Nucleus accumbens (tissue), 56 donors: ENCODE measurements at regions not wholly inside any gene's neighbourhood (a gene's known extent, or its start where the extent isn't known, plus 50 kb on each side); places are given as distances from the start of the nearest gene placed in this dataset.

Source experiments
- DNase-seq, 56 donors: peaks; one replicate each; lab custom pipeline; 2025; lab: John Stamatoyannopoulos, UW

- no peak for DNase-seq
Observed at GRCh38 chr7:53940483-53940882, 601.7 kb upstream of the VSTM2A start.

DNA sequence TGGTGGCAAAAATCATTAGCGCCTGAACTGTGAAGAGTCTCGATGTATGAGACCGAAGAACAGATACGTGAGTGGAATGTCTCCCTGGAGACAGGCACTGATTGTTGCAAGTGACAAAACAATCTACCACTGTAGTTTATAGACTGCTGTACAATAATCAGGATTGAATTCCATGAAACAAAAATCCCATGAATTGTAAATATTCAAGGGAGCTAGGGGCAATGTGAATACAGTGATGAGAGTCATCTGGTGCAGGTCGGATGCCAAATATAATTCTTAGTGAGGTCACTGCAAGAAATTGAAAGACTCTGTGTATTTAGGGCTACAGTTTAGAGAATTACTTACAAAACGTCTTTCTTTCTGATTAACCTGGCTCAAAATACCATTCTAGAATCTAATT, 594.4 kb upstream of the VSTM2A start:
- DNase-seq: no peak

DNA sequence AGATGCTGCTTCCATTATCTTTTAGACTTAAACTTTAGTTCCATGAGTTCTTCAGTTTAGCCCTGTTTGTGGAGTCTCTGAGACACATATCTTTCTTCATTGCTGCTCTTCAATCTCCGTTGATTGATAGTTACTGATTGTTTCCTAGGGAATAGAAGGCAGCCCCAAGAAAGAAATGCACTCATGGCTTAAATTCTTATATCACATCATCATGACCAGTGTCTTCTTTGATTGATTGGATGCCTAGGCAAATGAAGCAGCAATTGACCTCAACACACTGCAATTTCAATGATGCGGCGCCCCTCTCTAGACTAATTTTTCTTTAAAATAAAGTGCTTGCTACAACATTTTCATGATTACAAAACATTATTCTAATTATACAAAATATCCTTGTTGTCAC, 576.5 kb upstream of the VSTM2A start:
- no peak for DNase-seq

DNA sequence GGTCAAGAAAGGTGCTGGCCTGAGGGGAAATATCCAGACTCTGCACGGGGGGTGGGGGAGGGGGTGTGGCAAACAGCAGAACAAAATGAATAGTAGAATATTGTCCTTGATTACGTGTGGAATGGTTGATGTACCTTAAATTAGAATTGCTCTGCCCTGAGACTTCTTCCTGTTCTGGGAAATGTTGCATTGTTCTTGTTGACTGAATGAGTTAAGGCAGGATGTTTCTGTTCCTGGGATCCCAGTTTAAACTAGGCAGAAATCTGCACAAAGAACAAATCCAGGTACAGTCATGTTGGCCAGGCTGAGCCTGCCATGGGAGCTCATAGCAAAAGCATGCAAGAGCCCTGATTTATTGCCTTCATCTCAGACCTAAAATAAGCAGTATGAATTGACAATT, 558.7 kb upstream of the VSTM2A start:
- no peak for DNase-seq

DNA sequence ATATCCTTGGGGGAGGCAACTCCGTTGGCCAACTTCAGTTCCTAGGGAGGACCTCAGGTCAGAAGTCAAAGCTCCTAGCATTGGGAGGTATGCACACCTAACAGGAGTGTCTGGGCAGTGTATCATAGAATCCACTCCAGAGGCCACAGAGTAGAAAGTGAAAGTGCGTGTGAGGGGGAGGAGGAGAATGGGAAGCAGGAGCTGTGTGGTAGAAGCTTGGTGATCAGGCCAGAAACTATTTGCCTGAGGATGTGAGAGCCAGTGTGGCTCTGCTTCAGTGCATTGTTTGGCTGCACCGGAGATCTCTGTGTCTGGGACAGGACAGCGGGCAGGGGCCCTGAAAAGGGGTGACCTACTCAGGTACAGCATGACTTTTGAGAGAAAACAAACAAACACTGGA, 557.4 kb upstream of the VSTM2A start:
- DNase-seq: no peak

GRCh38 chr7:53988376-53988775, 553.8 kb upstream of the VSTM2A start:
- DNase-seq: no peak

GRCh38 chr7:53993224-53993623, 549.0 kb upstream of the VSTM2A start:
- DNase-seq: no peak

DNA sequence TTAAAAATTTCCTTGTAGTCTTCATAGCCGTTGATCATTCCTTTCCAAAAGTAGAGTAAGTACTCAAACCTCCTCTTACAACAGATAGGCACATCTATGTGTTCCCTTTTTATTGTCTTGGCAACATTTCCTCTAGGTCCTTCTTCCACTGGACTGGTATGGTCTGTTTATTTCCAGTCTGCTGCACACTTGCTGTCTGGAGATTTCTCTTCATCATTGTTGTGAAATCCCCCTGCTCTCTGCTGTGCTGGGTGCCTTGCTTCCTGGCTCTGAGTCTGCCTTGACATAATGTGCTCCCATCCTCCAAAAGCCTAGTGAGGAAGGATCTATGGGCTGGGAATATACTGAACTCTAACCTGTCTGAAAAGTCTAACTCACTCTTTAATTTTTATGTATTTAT, 545.3 kb upstream of the VSTM2A start:
- DNase-seq: no peak

- DNase-seq: no peak
Observed at GRCh38 chr7:54014765-54015164, 527.4 kb upstream of the VSTM2A start.

DNA sequence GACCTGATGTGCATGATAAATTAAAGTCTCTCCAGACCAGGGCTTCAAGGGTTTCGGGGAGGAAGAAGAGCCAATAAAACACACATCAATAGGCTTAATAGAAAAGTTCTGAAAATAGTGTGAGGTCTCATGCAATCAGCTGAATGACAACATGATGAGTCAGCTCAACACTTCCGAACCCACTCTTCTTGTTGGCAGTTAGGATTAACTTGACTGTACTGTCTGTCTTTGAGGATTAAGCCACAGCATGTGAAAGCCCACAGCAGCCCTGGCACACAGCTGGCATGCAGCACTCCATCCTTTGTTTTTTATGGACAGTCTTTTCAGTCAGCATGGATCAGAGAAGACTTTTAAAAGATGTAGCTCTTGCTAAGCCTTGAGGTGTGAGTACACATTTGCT, 526.9 kb upstream of the VSTM2A start:
- no peak for DNase-seq

DNA sequence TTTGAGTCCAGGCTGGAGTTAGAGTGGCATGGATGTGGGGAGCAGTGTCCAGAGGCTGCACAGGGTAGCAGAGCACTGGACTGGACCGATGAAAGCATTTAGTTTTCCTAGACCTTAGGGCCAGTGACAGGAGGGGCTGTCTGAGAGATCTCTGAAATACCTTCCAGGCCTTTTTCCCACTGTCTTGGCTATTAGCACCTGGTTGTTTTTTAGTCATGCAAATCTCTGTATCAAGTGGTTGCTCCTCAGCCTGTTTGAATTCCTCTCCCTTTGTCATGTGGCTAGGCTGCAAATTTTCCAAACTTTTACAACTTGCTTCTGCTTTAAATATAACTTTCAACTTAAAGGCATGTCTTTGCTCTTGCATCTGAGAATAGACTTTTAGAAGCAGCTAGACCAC, 504.3 kb upstream of the VSTM2A start:
- DNase-seq: no peak

GRCh38 chr7:54060643-54061042, 481.5 kb upstream of the VSTM2A start:
- no peak for DNase-seq

DNA sequence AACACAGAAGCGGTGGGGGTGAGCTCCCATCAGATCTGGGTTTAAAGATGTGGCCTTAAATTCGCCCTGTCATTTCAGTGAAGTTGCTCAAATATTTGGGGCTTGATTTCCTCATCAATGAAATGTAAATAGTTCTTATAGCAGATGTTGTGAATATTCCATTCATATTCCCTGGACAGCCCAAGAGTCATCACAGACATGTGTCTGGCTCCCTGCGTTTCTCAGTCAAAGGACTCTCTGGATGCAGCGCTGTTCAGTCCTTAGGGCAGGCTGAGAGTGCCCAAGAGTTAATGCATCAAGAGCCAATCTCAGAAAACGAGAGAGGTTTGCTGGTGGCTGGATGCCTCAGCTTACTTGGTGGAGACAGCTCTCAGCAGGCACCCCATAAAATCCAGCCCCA, 475.5 kb upstream of the VSTM2A start:
- no peak for DNase-seq

- DNase-seq: no peak
Observed at GRCh38 chr7:54069843-54070242, 472.3 kb upstream of the VSTM2A start.

- no peak for DNase-seq
Observed at GRCh38 chr7:54072710-54073109, 469.5 kb upstream of the VSTM2A start.

DNA sequence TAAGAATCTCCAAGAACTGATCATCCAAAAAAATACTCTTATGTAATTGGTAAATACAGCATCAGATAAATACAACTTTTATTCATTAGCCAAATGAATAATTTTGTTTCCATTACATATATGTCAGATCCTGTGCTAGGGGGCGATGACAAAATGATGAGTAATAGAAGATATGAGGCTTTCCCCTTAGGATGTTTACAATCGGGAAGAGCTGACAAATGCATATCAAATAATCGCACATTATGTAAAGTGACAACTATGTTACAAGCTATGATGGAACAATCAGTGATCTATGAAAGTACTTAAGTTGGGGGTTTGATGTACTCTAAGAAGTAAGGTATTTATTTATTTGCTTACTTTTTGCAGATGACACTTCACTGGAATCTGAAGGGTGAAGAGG, 465.6 kb upstream of the VSTM2A start:
- no peak for DNase-seq

- DNase-seq: no peak
Observed at GRCh38 chr7:54080525-54080924, 461.6 kb upstream of the VSTM2A start.

DNA sequence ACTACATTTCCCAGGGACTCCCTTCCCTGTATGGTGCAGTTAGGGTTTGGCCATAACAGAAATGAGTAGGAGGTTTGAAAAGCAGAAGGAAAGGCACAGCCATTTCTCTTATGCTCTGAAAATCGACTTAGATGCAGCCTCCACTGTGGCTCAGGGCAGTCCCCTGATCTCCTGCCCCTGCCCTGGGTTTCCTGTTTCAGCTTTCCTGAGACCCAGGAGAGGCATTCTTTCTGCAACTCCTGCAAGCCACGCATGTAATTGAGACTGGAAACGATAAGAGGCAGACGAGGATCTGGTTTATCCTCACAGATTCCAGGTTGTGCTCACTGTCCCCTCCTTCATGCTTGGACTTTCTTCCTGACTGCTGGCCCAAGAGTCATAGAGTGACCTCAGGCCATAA, 461.2 kb upstream of the VSTM2A start:
- no peak for DNase-seq

- DNase-seq: no peak
Observed at GRCh38 chr7:54084340-54084739, 457.8 kb upstream of the VSTM2A start.

GRCh38 chr7:54090652-54091213, 451.4 kb upstream of the VSTM2A start:
- no peak for DNase-seq

- no peak for DNase-seq
Observed at GRCh38 chr7:54091322-54091721, 450.9 kb upstream of the VSTM2A start.

DNA sequence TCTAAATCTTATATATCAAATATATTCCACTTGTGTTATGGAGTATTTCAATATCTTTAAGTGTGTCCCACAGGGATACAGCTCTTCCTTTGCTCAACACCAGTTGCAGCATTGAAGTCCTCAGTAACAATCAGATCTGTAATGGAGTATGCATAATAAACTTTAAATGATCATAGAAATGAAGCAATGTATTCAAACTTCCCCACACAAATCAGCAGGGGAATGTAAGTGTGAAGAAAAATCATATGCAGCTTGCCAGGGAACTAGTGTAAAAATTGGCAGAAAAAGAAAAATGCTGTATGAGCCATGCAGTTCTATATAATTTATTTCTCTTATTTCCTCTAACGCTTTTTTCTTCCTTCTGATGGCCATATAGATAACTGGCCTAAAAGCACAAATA, 444.3 kb upstream of the VSTM2A start:
- DNase-seq: no peak

DNA sequence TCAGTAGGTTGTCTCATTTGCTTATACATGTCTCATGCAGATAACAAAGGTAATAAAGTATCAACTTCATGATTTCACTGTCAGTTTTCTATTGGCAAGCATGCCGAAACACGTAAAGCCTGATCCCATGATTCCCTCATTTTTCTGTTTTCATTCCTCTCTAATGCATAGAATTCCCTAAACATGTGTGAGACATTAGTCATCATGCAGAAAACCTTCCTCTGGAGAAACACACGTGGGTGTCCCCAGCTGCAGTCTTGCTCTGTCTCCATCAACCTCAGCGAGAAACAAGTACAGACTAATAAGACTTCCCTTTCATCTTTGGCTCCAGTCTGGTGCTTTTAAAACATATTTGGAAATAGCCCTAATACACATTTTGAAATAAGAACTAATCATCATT, 432.7 kb upstream of the VSTM2A start:
- peak in 2 of 56 donors; percentile 1 to 3 for DNase-seq
